Endodermal cell (in vitro differentiated cells): ENCODE measurements at regions not wholly inside any gene's neighbourhood (a gene's known extent, or its start where the extent isn't known, plus 50 kb on each side); places are given as distances from the start of the nearest gene placed in this dataset.
"Not testable (repeated sequence)": the region's sequence is repeated elsewhere in the genome, so short reads cannot be mapped to it uniquely, and the experiment has no call there.

Experiments
- DNase-seq: peaks from one replicate; pipeline ENCODE4 v3.0.0-alpha.2; 2017
- H3K27ac ChIP-seq: 2 replicates; pipeline ENCODE4 v1.5.1; 2013; ENCODE audit warnings: mild to moderate bottlenecking, low read depth, low read length, moderate library complexity
- H3K27me3 ChIP-seq: 2 replicates; pipeline ENCODE4 v1.6.1; 2013; ENCODE audit warnings: mild to moderate bottlenecking, low read length, moderate library complexity; ENCODE audit not compliant: insufficient read depth, control insufficient read depth, poor library complexity, severe bottlenecking
- H3K36me3 ChIP-seq: 2 replicates; pipeline ENCODE4 v1.7.0; 2013; ENCODE audit warnings: mild to moderate bottlenecking, low read length, moderate library complexity; ENCODE audit not compliant: control insufficient read depth, insufficient read depth
- H3K4me1 ChIP-seq: one replicate; pipeline ENCODE4 v1.7.0; 2013; ENCODE audit warnings: low read length; ENCODE audit not compliant: control insufficient read depth, insufficient read depth
- H3K4me3 ChIP-seq: 2 replicates; pipeline ENCODE4 v1.5.1; 2013; ENCODE audit warnings: mild to moderate bottlenecking, low read length, moderate library complexity
- H3K9ac ChIP-seq: 2 replicates; pipeline ENCODE4 v1.6.1; 2013; ENCODE audit warnings: mild to moderate bottlenecking, low read length, moderate library complexity; ENCODE audit not compliant: poor library complexity, severe bottlenecking; ENCODE audit errors: extremely low read depth
- H3K9me3 ChIP-seq: 2 replicates; pipeline ENCODE4 v1.6.1; 2013; ENCODE audit warnings: mild to moderate bottlenecking, low read length, moderate library complexity; ENCODE audit not compliant: control insufficient read depth
- H3K27ac Mint-ChIP-seq: 2 replicates; pipeline ENCODE4 v1.8.0; 2020; ENCODE audit warnings: mixed read lengths
- H3K27me3 Mint-ChIP-seq: 2 replicates; pipeline ENCODE4 v1.8.0; 2021; ENCODE audit warnings: mild to moderate bottlenecking, mixed read lengths; ENCODE audit not compliant: insufficient read depth
- H3K36me3 Mint-ChIP-seq: 2 replicates; pipeline ENCODE4 v1.8.0; 2020; ENCODE audit warnings: low read depth, mixed read lengths
- H3K4me1 Mint-ChIP-seq: 2 replicates; pipeline ENCODE4 v1.8.0; 2020; ENCODE audit warnings: mixed read lengths
- H3K4me3 Mint-ChIP-seq: 2 replicates; pipeline ENCODE4 v1.8.0; 2020; ENCODE audit warnings: mild to moderate bottlenecking, moderate library complexity, mixed read lengths
- H3K9me3 Mint-ChIP-seq: 2 replicates; pipeline ENCODE4 v1.8.0; 2020; ENCODE audit warnings: mild to moderate bottlenecking, mixed read lengths
- WGBS, 2 experiments: methylation state at CpG; one replicate each; pipeline versions ENCODE4 v1.1.5 to v1.1.7; 2013; ENCODE audit warnings: missing lambda C conversion rate in 2 of 2, mixed read lengths in 1 of 2; ENCODE audit not compliant: insufficient coverage in 1 of 2, insufficient read length in 1 of 2; 5-methylcytosine and 5-hydroxymethylcytosine counted together
- TF ChIP-seq, protein P1 (sequence below): fragments of 200-600 bp; sonication (generic); conservative IDR thresholded peaks from 2 replicates; pipeline ENCODE4 v1.5.0; 2021; ENCODE audit warnings: antibody characterized with exemption, mild to moderate bottlenecking

DNA sequence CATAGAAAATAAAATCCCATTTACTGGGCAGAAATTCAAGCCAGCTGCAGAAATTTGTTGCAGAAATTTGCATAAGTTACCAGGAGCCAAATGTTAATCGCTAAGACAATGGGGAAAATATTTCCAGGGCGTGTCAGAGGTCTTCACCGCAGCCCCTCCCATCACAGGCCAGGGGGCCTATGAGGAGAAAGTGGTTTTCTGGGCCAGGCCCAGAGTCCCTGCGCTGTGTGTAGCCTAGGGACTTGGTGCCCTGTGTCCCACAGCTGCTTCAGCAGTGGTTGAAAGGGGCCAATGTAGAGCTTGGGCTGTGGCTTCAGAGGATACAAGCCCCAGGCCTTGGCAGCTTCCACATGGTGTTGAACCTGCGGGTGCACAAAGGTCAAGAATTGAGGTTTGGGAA is 278.9 kb upstream of the PCDH9 start:
- no peak for DNase-seq

DNA sequence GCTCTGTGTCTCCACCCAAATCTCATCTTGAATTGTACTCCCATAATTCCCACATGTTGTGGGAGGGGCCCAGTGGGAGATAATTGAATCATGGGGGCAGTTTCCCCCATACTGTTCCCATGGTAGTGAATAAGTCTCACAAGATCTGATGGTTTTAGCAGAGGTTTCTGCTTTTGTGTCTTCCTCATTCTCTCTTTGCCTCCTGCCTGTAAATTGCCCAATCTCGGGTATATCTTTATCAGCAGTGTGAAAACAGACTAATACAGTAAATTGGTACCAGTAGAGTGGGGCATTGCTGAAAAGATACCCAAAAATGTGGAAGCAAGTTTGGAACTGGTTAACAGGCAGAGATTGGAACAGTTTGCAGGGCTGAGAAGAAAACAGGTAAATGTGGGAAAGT is 278.1 kb upstream of the PCDH9 start:
- not testable (repeated sequence) for H3K36me3 ChIP-seq, H3K27me3 Mint-ChIP-seq, H3K9me3 Mint-ChIP-seq, DNase-seq, H3K27me3 ChIP-seq, H3K4me1 ChIP-seq, H3K36me3 Mint-ChIP-seq, H3K4me3 Mint-ChIP-seq, H3K9me3 ChIP-seq, H3K27ac ChIP-seq, H3K27ac Mint-ChIP-seq, H3K4me1 Mint-ChIP-seq, H3K4me3 ChIP-seq, H3K9ac ChIP-seq
- 84 to 86% methylated on average over 1 of the region's 1 CpG for WGBS, 2 experiments

More for the DNA sequence above, 278.9 kb upstream of the PCDH9 start:
- Histone ChIP-seq H3K4me1 (no peaks in the 10 kb centered on the region), H3K4me3 (no peak overlapping the region), H3K27ac (no peak overlapping the region), H3K9ac (no peak overlapping the region), H3K36me3 (no peaks in the 10 kb centered on the region), H3K27me3 (no peaks in the 10 kb centered on the region), H3K9me3 (no peaks in the 10 kb centered on the region)
- WGBS, 2 experiments: 80 to 92% methylated on average over 2 to 5 of the region's 5 CpGs
- Mint-ChIP-seq H3K36me3 (no peaks in the 10 kb centered on the region), H3K27me3 (no peaks in the 10 kb centered on the region), H3K4me1 (no peaks in the 10 kb centered on the region), H3K4me3 (no peak overlapping the region), H3K27ac (no peak overlapping the region), H3K9me3 (no peaks in the 10 kb centered on the region)
- TF ChIP-seq, protein P1, sequence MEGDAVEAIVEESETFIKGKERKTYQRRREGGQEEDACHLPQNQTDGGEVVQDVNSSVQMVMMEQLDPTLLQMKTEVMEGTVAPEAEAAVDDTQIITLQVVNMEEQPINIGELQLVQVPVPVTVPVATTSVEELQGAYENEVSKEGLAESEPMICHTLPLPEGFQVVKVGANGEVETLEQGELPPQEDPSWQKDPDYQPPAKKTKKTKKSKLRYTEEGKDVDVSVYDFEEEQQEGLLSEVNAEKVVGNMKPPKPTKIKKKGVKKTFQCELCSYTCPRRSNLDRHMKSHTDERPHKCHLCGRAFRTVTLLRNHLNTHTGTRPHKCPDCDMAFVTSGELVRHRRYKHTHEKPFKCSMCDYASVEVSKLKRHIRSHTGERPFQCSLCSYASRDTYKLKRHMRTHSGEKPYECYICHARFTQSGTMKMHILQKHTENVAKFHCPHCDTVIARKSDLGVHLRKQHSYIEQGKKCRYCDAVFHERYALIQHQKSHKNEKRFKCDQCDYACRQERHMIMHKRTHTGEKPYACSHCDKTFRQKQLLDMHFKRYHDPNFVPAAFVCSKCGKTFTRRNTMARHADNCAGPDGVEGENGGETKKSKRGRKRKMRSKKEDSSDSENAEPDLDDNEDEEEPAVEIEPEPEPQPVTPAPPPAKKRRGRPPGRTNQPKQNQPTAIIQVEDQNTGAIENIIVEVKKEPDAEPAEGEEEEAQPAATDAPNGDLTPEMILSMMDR: no peak

DNA sequence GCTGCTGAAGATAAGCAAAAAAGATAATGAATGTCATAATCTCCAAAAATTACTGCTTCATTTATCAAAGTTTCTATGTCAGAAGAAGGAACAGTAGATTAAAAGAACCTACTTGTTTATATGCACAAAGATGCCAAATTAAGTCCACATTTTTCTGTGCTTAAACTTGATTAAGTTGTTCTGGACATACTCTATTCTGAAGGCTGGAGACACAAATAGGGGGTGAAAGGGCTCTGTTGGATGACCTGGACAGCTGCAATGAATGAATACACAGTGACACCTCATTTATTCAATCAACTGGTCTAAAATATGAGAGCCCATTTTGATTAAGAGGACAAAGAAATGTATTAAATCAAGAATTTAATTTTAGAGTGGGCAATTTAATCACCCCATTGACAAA is 276.3 kb upstream of the PCDH9 start:
- no peaks in the 10 kb centered on the region for H3K36me3 Mint-ChIP-seq
- no peaks in the 10 kb centered on the region for H3K36me3 ChIP-seq
- H3K27ac ChIP-seq: no peak overlapping the region
- H3K27me3 ChIP-seq: no peaks in the 10 kb centered on the region
- no peak overlapping the region for H3K27ac Mint-ChIP-seq
- H3K4me1 ChIP-seq: no peaks in the 10 kb centered on the region
- no peaks in the 10 kb centered on the region for H3K27me3 Mint-ChIP-seq
- no peaks in the 10 kb centered on the region for H3K9me3 ChIP-seq
- no peak overlapping the region for H3K4me3 ChIP-seq
- H3K4me1 Mint-ChIP-seq: no peaks in the 10 kb centered on the region
- no peak for DNase-seq
- H3K9me3 Mint-ChIP-seq: no peaks in the 10 kb centered on the region
- TF ChIP-seq, protein P1: no peak
- H3K9ac ChIP-seq: no peak overlapping the region
- H3K4me3 Mint-ChIP-seq: no peak overlapping the region

DNA sequence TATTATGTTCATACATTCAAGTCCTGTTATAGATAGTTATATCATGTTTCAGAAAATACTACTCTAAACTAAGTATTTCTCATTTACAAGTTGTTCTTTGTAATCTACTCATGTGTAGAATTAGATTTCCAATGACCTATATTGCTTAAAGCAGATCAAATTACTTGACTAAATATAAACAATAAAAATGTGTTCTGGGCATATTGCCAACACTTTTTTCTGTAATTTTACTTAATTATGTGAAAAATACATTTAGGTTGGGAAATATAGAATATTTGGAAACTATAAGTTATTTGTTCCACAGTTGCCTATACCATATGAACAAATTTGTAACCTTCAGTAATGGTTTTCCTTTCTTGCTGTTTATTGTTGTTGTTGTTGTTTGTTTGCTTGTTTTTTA is 275.2 kb upstream of the PCDH9 start:
- Mint-ChIP-seq H3K27ac (no peak overlapping the region), H3K27me3 (no peaks in the 10 kb centered on the region), H3K4me1 (no peaks in the 10 kb centered on the region), H3K4me3 (no peak overlapping the region), H3K36me3 (no peaks in the 10 kb centered on the region), H3K9me3 (no peaks in the 10 kb centered on the region)
- H3K36me3 ChIP-seq: no peaks in the 10 kb centered on the region
- no peak overlapping the region for H3K27ac ChIP-seq
- H3K9me3 ChIP-seq: no peaks in the 10 kb centered on the region
- no peak overlapping the region for H3K4me3 ChIP-seq
- H3K27me3 ChIP-seq: no peaks in the 10 kb centered on the region
- H3K4me1 ChIP-seq: no peaks in the 10 kb centered on the region
- TF ChIP-seq, protein P1: no peak
- no peak overlapping the region for H3K9ac ChIP-seq
- DNase-seq: no peak
